ENCODE measurements at regions not wholly inside any gene's neighbourhood (a gene's known extent, or its start where the extent isn't known, plus 50 kb on each side); places are given as distances from the start of the nearest gene placed in this dataset.
"Not testable (repeated sequence)": the region's sequence is repeated elsewhere in the genome, so short reads cannot be mapped to it uniquely, and the experiment has no call there.

GRCh38 chr12:47413806-47414205 lies 292.0 kb downstream of the RPAP3 start:
- DNase-seq (ENCODE audit: low read depth in 4 of 4, low spot score in 3 of 4), result no peak

GRCh38 chr12:47412601-47413236 lies 293.1 kb downstream of the RPAP3 start:
- no peak for DNase-seq (ENCODE audit: low read depth in 4 of 4, low spot score in 3 of 4)

- no peak for DNase-seq (ENCODE audit: low read depth in 4 of 4, low spot score in 3 of 4)
Observed at GRCh38 chr12:47411966-47412365, 293.9 kb downstream of the RPAP3 start.

- DNase-seq (ENCODE audit: low read depth in 4 of 4, low spot score in 3 of 4), result no peak
Observed at GRCh38 chr12:47410862-47411261, 295.0 kb downstream of the RPAP3 start.

DNA sequence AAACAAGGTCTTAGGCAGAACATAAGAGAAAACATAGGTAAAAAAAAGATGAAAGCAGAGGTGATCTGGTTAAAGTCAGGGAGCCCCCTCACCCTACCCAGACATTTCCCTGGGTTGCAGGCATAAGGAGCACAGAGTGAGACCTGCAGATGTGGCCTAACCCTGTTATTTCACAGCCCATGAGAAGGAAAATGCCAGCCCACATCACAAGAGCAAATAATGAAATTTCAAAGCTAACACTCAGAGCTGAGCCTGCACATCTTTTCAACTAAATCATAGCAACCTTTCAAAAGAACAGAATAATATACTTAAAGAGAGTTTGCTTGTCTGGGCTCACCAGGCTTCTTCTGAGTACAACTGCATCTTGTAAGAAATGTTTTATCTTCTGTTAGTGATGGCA lies 295.4 kb downstream of the RPAP3 start:
- DNase-seq (ENCODE audit: low read depth in 4 of 4, low spot score in 3 of 4), result no peak

GRCh38 chr12:47409310-47409987 lies 296.4 kb downstream of the RPAP3 start:
- DNase-seq (ENCODE audit: low read depth in 4 of 4, low spot score in 3 of 4), result no peak

- no peak for DNase-seq (ENCODE audit: low read depth in 4 of 4, low spot score in 3 of 4)
Observed at GRCh38 chr12:47408171-47408871, 297.5 kb downstream of the RPAP3 start.

DNA sequence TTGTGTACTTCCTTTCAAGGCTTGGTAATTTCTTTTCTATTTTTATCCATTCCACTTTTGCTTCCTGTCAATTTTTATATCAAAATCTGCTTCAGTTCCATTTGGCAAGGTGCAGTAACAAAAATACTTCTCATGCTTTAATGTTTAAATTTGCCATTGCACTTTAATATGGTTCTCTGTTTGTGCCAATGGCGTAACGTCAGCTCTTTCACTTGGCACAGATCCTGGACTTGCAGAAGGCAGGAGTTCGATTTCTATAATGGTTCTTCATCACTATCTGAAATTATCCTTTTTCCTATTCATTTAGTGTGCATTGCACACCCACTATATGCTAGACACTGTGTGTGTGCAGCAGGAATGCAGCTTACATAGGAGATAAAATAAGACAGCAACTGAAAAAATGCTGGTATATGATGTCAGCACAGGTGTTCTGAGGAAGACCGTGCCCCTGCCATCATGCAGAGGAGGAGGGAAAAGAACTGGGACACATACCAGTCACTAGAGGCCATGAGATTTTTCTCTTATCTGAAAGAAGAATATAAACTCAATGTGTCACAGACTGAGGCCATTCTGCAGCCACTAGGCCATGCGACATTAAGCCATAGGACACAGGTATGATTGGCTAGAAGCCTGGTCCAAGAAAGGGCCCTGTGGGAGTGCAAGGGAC lies 298.2 kb downstream of the RPAP3 start:
- no peak for DNase-seq (ENCODE audit: low read depth in 4 of 4, low spot score in 3 of 4)

DNA sequence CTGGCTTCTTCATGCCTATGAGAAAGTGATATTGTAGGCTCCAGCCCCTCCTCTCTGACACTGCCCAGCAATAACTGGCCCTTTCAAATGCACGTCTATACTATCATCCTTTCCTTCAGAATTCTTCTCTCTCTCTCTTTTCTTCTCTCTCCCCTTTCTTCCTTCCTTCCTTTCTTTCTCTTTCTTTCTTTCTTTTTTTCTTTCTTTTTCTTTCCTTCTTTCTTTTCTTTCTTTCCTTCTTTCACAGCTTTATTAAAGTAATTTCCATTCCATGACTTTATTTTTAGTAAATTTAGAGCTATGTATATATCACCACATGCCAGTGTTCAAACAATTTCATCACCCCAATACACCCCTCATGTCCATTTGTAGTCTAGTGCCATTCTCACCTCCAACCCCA lies 302.1 kb downstream of the RPAP3 start:
- DNase-seq (ENCODE audit: low read depth in 4 of 4, low spot score in 3 of 4), result no peak

DNA sequence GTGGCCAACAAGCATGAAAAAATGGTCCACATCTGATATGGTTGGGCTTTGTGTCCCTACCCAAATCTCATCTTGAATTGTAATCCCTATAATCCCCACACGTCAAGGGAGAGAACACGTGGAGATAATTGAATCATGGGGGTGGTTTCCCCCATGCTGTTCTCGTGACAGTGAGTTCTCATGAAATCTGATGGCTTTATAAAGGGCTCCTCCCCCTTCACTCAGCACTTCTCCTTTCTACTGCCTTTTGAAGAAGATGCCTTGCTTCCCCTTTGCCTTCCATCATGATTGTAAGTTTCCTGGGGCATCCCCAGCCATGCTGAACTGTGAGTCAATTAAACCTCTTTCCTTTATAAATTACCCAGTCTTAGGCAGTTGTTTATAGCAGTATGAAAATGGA lies 304.6 kb downstream of the RPAP3 start:
- DNase-seq (ENCODE audit: low read depth in 4 of 4, low spot score in 3 of 4), result not testable (repeated sequence)

- no peak for DNase-seq (ENCODE audit: low read depth in 4 of 4, low spot score in 3 of 4)
Observed at GRCh38 chr12:47400266-47400665, 305.6 kb downstream of the RPAP3 start.

GRCh38 chr12:47397664-47398281 lies 308.1 kb downstream of the RPAP3 start:
- DNase-seq (ENCODE audit: low read depth in 4 of 4, low spot score in 3 of 4), result no peak

DNA sequence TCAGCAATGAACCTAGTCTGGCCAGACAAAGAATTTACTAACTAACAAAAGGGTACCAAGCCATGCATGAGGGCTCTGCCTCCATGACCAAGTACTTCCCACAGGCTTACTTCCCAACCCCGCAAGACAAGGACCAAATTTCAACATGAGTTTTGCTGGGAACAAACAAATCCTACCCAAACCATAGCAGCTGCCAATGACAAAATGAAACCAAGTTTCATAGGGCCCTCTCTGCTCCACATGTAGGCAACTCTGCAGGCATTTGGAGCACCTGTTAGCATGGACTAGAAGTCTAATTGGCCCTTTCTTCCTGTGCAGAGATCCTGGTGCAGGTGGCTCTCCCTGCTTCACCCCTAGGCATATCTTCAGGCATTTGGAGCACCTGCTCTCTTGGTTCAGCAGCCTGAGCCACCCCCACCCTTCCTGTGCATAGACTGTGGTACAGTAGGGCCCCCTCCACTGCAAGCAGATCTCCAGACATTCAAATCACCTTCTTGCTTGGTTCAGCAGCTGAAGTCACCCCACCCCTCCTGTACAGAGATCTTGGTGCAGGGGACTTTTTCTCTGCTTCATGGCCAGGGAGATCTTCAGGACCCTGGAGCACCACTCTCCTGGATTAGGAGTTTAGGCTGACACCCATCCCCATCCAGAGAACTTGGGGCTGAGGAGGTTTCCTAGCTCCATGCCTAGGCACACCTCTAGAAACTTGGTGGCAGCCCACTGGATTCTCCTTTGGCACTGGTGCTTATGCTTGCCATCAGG lies 308.7 kb downstream of the RPAP3 start:
- no peak for DNase-seq (ENCODE audit: low read depth in 4 of 4, low spot score in 3 of 4)

DNA sequence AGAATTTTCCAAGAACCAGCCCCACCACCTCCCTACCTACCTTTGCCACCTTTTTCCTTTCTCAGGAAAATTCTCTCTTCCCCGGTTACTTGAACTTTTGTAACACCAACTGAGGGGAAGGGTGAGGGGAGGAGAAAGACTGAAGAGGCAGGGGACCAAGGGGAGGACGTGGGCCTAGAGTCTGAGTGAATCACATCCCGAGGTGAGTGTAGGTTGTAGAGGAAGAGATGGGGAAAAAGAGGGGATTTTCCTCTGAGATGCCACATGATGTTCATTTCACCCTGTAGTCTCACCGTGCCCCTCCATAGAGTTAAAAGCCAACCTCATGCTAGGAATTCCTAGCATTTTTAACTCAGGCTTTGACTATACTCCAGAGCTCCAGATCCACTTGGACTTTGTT lies 311.8 kb downstream of the RPAP3 start:
- DNase-seq (ENCODE audit: low read depth in 4 of 4, low spot score in 3 of 4), result no peak

DNA sequence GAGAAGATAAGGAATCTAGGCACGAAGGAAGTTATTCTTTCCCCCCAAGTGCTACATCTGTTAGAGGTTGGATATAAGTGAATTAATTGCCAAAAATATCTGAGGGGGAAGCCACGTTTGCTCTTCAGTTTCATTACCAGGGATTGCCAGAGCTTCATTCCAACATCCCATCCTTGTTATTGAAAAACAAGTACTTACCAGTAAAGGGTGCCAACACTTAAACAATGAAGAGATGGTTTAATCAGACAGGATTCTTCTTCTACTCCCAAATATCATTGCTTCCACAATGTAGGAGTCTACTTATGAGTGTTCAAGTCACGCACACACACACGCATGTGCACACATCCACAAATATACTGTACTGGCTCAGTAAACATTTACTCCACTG lies 312.4 kb downstream of the RPAP3 start:
- DNase-seq (ENCODE audit: low read depth in 4 of 4, low spot score in 3 of 4), result no peak

- no peak for DNase-seq (ENCODE audit: low read depth in 4 of 4, low spot score in 3 of 4)
Observed at GRCh38 chr12:47391566-47391965, 311.8 kb upstream of the AMIGO2 start.

DNA sequence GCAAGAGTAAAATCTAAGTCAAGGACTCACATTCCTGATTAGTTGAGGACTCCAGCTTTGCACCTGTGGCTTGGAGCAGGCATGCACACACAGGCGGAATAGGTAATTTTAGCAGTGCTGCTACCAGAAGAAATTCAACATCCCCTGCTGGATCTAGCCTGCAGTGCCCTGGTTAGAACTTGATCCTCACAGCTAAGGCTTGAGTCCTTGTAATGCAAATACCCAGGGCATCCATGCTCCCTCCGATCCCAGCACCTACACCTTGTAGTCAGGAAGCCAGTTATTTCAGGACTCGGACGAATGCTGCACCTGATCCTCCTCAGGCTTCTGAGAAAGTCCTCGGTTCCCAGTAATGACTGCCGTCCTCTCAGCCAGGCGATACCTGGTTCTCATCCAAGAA lies 309.0 kb upstream of the AMIGO2 start:
- no peak for DNase-seq (ENCODE audit: low read depth in 4 of 4, low spot score in 3 of 4)

DNA sequence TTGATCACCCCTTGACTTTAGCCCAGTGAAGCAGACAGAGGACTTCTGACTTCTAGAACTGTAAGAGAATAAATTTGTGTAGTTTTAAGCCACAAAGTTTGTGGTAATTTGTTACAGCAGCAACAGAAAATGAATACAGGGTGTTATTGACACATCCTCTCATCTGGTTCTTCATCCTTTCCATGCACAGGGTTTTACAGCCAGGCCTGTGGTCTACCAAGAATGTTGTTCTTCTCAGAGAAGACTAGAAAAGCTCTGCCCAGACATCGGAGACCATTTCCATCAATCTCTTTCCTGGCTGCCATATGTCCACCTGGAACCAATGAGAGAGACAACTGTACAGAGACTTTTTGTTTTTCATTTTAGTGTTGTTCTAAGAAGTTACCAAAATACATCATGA lies 308.2 kb upstream of the AMIGO2 start:
- DNase-seq (ENCODE audit: low read depth in 4 of 4, low spot score in 3 of 4), result no peak

DNA sequence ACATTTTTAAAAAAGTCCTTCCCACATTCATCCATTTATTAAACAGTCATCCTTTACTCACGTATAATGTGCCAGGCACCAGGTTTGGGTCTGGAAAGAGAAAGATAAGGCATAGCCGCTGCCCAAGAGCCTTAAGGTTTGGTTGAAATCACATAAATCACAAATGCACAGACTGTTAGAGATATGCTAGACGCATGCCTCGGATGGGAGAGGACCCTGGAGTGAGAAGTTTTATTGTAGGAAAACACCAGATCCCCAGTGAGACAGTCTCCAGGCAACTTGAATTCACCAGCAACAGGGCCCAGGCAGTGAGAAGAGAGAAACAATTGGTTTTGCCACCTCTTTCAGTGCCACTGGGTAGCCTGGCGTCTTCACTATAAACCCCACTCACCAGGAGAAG lies 305.9 kb upstream of the AMIGO2 start:
- DNase-seq (ENCODE audit: low read depth in 4 of 4, low spot score in 3 of 4), result no peak

DNA sequence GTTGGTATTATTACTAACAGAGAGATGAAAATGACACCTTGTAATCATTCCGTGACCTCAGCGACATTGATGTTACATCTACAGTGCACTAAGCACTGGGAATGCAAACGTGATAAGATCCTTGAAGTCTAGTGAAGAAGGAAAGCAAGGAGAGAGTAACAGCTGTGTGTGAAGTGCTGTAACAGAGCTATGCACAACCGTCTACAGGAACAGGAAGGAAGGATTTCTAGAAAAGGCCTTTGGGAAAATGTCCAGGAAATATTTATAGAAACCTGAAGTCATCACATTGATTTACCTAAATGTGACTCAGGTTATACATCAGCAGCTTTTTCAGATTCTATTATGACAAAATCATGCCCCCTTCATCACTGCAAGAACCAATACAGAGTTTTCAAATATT lies 304.2 kb upstream of the AMIGO2 start:
- DNase-seq (ENCODE audit: low read depth in 4 of 4, low spot score in 3 of 4), result no peak

Data from right renal pelvis (tissue), 4 donors.